Kidney epithelial cell (primary cell): ENCODE measurements at regions not wholly inside any gene's neighbourhood (a gene's known extent, or its start where the extent isn't known, plus 50 kb on each side); places are given as distances from the start of the nearest gene placed in this dataset.

ENCODE experiments used
- DNase-seq: peaks from one replicate; pipeline ENCODE4 v3.0.0-alpha.2; 2010; ENCODE audit warnings: low read depth
- H3K27me3 ChIP-seq: 2 replicates; pipeline ENCODE4 v1.6.0; 2011; ENCODE audit warnings: low read length; ENCODE audit not compliant: control insufficient read depth, insufficient read depth
- H3K36me3 ChIP-seq: 2 replicates; pipeline ENCODE4 v1.5.1; 2011; ENCODE audit warnings: low read length; ENCODE audit not compliant: control insufficient read depth, insufficient read depth
- H3K4me3 ChIP-seq: 2 replicates; pipeline ENCODE4 v1.5.1; 2011; ENCODE audit warnings: low read depth, mild to moderate bottlenecking, control low read depth, low read length
- CTCF ChIP-seq: IDR thresholded peaks from 2 replicates; pipeline ENCODE4 v1.5.1; 2011; ENCODE audit warnings: mild to moderate bottlenecking, moderate library complexity, low read length, control low read depth, inconsistent platforms; ENCODE audit not compliant: insufficient read depth, poor library complexity, severe bottlenecking

- no peak for TF ChIP-seq CTCF
- Histone ChIP-seq H3K27me3 (peaks cover 22% of the 10 kb centered on the region), H3K36me3 (no peaks in the 10 kb centered on the region), H3K4me3 (no peak overlapping the region)
- DNase-seq = no peak
Measured at GRCh38 chr14:104458845-104459244, 120.7 kb upstream of the C14orf180 start.

- no peak overlapping the region for H3K4me3 ChIP-seq
- DNase-seq = no peak
- no peaks in the 10 kb centered on the region for H3K36me3 ChIP-seq
- no peak for TF ChIP-seq CTCF
- H3K27me3 ChIP-seq = peaks cover 22% of the 10 kb centered on the region
Measured at GRCh38 chr14:104460791-104461651, 118.5 kb upstream of the C14orf180 start.

GRCh38 chr14:104461676-104462449, 117.7 kb upstream of the C14orf180 start:
- peaks cover 22% of the 10 kb centered on the region for H3K27me3 ChIP-seq
- TF ChIP-seq CTCF = no peak
- no peak for DNase-seq

GRCh38 chr14:104462651-104463630, 116.6 kb upstream of the C14orf180 start:
- no peak for TF ChIP-seq CTCF

More at GRCh38 chr14:104461676-104462449, 117.7 kb upstream of the C14orf180 start:
- no peak overlapping the region for H3K4me3 ChIP-seq
- no peaks in the 10 kb centered on the region for H3K36me3 ChIP-seq

GRCh38 chr14:104464907-104465306, 114.7 kb upstream of the C14orf180 start:
- no peak for DNase-seq
- H3K36me3 ChIP-seq = no peaks in the 10 kb centered on the region
- H3K4me3 ChIP-seq = no peak overlapping the region
- no peak for TF ChIP-seq CTCF
- H3K27me3 ChIP-seq = peaks cover 22% of the 10 kb centered on the region

More at GRCh38 chr14:104462651-104463630, 116.6 kb upstream of the C14orf180 start:
- no peak for DNase-seq
- Histone ChIP-seq H3K4me3 (no peak overlapping the region), H3K27me3 (peaks cover 22% of the 10 kb centered on the region), H3K36me3 (no peaks in the 10 kb centered on the region)
